Suppressor macrophage (primary cell): ENCODE measurements at regions not wholly inside any gene's neighbourhood (a gene's known extent, or its start where the extent isn't known, plus 50 kb on each side); places are given as distances from the start of the nearest gene placed in this dataset.

Source experiments
- DNase-seq, 4 experiments: peaks; one replicate each; pipeline ENCODE4 v3.0.0-alpha.2; 2020 to 2022

DNA sequence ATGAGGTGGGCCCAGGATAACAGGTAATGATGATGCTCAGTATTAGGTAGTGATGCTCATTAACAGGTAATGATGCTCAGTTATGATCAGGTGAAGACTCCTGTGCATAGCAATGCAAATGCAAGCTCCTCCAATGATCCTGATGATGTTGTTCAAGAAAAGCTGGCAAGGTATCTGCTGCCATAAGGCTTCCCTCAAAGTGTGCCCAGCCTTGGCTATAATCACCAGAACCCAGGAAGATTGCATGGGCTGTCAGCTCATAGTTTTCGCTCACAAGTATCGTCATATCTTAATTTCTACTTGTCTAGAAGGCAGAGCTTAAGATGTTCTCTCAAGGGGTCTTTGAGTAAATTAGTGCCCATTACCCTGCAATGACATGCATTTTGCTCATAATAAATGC lies 366.2 kb upstream of the CLNK start:
- no peak for DNase-seq

DNA sequence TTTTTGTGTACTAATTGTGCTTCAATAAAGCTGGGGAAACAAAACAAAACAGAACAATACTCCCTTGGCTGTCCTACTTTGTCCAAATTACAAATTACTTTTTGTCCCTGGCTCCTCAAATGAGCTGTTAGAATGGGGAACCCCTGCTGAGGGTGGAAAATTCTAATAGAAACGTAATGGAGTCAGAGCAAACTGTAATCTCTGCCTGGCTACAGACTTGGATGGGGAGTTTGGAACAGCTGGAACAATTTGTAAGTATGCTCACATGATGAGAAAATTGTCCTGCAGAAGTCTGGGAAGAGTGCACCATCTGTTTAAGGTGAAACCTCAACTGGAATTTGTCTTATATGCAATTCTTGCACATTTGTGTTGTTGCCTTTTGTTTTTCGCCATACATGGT lies 364.4 kb upstream of the CLNK start:
- no peak for DNase-seq

DNA sequence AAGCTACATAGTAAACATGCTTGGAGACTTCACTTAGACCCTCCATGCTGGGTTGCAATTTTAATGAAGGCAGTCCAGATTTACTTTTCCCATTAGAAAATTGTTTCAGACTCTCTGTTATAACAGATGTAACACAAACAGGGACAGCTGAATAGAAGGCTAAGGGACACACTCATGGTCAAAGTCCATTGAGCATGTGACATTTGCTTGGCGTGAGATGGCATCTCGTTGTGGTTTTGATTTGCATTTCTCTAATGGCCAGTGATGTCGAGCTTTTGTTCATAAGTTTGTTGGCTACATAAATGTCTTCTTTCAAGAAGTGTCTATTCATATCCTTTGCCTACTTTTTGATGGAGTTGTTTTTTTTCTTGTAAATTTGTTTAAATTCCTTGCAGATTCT lies 358.2 kb upstream of the CLNK start:
- DNase-seq: no peak

GRCh38 chr4:11039634-11040131 lies 355.1 kb upstream of the CLNK start:
- no peak for DNase-seq

DNA sequence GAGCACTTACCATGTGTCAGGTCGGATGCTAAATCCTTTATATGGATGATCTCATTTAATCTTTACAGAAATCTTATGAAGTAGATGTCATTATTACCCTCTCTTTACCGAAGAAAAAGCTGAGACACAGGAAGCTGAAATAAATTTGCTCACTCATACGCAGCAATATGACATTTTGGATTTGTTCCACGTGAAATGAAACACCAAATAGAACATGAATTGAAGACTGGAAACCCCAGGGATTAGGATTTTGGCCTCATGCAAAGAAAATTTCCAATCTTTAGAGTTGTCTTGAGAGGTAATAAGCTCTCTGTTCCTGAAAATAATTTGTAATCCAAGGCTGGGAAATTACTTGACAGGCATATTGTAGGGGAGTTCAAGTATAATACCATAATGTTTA lies 354.4 kb upstream of the CLNK start:
- DNase-seq: no peak

DNA sequence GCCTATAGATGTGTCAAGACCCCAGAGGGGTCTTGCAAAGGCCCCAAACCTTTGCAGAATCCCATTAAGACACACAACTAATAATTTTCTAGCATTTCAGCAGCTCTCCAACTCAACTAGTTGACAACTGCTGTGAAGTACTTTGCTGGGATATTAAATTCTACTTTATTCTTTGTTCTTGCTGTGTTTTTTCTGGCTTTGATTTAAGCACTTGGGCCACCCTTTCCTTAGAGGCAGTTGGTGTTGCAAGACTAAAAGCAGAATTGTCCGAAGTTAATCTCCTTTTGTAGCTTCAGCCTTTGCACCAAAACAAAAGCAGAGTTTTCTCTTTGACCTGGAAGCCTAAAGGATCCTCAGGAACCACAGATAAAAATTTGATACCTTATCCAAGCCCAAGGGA lies 353.1 kb upstream of the CLNK start:
- no peak for DNase-seq

DNA sequence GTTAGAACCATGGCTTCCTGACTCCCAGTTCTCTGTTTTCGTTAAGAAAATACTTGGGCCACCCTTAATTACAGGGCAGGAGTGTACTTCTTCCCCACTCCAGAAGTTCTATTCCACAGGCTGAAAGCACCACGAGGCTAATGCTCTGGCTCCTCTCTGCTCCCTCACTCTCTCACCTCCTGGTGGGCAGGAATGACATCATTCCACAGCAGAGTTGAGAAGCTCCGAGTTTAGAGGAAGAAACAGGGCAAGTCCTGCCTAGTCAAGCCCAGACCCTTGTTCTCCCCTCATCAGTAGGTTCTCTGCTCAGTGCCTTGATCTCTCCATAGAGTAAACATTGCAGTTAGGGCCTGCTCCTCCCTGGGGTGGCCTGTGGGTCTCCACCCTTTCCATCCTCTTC lies 343.8 kb upstream of the CLNK start:
- DNase-seq: no peak

DNA sequence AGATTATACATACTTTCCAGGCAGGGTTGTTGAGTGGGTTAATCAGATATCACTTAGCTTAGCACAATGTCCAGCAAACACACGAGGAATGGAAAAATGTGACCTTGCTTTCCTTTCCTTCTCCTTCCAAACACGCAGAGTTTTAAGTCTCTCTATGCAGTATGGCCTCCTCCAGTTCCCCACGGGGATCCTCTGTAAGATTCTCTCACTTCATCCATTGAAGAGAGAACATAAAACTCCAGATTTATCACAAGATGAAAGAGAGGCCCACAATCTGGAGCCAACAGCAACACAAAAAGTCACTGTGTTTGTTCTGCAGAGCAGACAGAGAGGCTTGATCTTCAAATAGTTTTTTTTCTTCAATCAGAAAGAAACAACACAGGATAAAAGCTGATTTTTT lies 336.8 kb upstream of the CLNK start:
- DNase-seq: no peak

DNA sequence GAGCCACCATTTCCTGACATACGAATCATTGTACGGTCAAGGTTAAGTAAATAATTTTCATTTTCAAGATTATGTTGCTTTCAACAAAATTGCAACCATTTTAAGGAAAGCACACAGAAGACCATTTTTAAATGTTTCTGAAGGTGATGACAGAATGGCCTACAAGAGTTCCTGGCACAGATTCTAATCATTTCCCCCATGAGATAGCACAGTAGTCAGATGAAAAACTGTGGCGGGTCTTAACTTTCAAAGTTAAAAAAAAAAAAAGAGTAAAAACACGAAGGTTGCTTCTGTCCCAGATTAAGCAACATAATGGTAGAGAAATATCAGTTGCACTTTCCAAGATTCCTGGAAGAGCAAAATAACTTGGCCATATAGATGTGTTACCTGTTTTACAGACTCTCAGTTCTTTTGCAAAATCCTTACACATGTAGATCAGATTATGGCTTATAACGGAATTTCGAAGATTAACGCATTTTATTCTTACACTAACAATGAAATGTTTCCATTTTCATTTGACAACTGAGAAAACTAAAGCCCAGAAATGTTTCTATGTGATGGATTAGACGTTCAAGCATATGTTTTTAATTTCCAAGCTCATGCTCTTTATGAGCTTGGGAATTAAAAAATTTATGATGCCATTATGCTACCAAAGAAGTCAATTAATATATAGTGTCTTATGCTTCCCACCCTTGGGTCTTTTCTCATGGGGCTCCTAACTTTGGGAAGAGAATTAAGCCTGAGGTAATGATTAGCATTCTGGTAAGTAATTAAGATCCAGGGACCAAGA lies 335.1 kb upstream of the CLNK start:
- DNase-seq: no peak

DNA sequence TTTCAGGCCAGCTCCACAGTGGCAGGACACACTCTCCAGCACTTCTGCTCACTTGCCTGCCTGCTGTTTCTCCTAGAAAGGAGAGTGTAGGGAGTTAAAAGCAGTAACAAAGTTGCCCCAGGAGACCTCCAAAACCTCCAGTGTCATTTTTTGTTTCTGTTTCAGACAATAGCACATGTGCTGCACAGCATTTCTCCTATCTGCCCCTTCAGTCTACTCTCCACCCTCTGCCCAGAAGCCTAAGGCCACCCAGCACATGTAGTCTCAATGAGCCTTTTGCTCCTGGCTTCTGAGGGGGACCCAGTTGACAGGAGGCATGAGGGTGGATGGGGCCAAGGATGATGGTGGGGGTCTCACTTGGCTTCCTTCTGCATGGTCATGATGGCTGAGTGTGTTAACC lies 329.6 kb upstream of the CLNK start:
- DNase-seq: no peak

- no peak for DNase-seq
These were observed 328.6 kb upstream of the CLNK start for GRCh38 chr4:11013094-11013664.

DNA sequence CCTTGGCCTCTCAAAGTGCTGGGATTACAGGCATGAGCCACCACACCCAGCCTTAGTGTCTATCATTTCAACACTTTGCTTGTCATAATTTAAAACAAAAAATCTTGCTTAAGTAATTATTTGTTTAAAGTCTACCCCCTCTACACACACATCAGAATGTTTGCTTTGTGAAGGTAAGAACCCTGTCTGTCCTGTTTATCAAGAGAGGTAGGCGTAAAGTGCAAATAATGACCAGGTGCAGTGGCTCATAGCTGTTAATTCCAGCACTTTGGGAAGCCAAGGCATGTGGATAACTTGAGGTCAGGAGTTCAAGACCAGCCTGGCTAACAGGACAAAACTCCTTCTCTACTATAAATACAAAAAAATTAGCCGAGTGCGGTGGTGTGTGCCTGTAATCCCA lies 326.7 kb upstream of the CLNK start:
- no peak for DNase-seq

- DNase-seq: no peak
These were observed 326.1 kb upstream of the CLNK start for GRCh38 chr4:11010624-11011023.

GRCh38 chr4:11009281-11009680 lies 324.7 kb upstream of the CLNK start:
- no peak for DNase-seq

GRCh38 chr4:11005300-11005699 lies 320.7 kb upstream of the CLNK start:
- DNase-seq: no peak

GRCh38 chr4:11004818-11005217 lies 320.2 kb upstream of the CLNK start:
- no peak for DNase-seq

- DNase-seq: no peak
These were observed 318.4 kb upstream of the CLNK start for GRCh38 chr4:11002961-11003360.

DNA sequence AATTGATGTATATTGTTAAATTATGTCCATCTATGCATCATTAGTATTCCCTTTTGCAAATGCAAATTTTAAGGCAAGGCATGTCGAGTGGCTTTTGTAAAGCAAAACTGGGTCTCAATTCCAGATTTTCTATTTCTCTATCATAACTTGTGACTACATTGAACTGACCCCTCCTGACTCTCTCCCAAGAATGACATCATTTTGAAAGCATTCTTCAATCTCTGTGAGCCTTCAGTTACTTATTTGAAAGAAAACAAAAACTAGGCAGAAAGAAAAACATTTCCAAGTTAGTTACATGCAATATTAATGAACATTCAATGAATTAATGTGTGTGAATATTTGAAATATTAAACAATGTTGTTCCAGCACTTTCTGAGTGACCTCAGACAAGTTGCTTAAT lies 314.3 kb upstream of the CLNK start:
- DNase-seq: no peak

GRCh38 chr4:10984815-10985214 lies 300.2 kb upstream of the CLNK start:
- DNase-seq: no peak

- DNase-seq: peak; percentile 14 to 76 (median 54)
These were observed 299.5 kb upstream of the CLNK start for GRCh38 chr4:10983885-10984640.

- DNase-seq: peak in 3 of 4 experiments; percentile 4 to 18 (median 4)
These were observed 298.7 kb upstream of the CLNK start for GRCh38 chr4:10983268-10983667.

DNA sequence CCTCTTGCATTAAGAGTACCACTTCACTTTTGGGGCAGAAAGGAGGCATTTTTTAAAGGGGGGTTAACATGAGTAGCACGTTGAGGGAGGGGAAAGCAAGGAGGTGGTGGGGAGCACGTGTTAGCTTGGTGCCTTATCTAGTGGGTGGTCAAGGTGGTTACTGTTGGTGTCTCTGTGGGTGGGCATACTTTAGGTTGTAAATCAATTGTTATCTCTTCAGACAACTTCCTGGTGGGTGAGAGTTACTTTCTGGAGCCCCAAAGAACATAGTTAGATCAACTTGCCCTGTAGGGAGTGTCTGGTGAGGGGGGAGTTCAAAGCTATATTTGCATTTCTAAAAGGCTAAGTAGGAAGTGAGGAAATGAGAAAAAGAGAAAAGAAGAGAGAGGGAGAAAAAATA lies 297.7 kb upstream of the CLNK start:
- no peak for DNase-seq

DNA sequence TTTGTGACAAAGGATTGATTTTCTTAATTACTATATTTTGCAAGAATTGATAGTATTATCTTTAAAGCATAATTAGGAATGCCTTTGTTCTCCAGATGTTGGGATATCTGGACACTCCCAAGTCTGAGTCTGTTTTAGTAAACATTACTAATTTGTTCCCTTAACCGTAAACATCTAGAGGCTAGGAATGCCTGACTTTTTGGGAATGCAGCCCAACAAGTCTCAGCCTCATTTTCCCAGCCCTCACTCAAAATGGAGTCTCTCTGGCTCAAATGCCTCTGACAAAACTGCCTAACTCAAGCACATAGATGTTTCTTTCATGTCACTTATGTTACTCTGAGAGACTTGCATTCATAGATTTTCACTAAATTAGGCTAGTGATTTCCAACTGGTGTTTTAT lies 297.0 kb upstream of the CLNK start:
- DNase-seq: no peak

DNA sequence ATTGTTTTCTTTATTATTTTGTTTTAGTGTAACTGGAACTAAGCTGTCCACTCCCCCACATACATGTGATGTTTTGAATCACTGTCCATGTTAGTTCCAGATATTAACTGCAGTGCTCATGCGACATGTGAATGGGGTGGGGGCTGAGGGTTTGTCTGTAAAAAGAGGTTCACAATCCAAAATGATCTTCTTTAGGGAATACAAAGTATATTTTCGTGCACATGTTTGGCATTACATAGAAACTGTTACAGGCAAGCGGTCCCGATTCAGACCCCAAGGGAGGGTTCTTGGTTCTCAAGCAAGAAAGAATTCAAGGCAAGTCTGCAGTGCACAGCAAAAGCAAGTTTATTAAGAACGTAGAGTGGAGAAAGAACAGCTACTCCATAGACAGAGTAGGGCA lies 296.5 kb upstream of the CLNK start:
- DNase-seq: no peak
